AG10803 (cell line): ENCODE measurements at regions not wholly inside any gene's neighbourhood (a gene's known extent, or its start where the extent isn't known, plus 50 kb on each side); places are given as distances from the start of the nearest gene placed in this dataset.

Experiments
- DNase-seq: peaks from one replicate; pipeline ENCODE4 v3.0.0; 2010; ENCODE audit warnings: low read depth
- H3K4me3 ChIP-seq: 2 replicates; pipeline ENCODE4 v1.5.1; 2011; ENCODE audit warnings: mild to moderate bottlenecking, low read length, control low read depth
- TF ChIP-seq, protein P1 (sequence below): conservative IDR thresholded peaks from 2 replicates; pipeline ENCODE4 v1.5.1; 2011; ENCODE audit warnings: mild to moderate bottlenecking, low read length, control low read depth, inconsistent platforms

DNA sequence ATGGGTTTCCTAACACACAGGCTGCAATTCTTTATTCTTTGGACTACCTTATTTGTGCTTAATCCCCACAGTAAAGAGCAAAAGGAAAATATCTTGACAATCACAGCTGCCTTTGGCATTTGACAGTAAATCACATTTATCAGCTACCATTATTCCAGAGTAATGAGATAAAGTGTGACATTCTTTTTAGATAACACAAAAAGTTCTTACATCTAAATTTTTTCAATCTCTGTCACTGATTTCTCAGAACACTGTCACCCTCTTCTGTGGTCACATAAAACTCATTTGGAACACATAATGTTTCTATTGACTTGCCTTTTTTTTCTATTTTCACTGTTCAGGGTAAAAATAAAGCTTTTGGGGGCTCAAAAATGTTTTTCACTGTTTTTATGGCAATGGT is 484.6 kb downstream of the LTN1 start:
- H3K4me3 ChIP-seq: no peak overlapping the region
- TF ChIP-seq, protein P1, sequence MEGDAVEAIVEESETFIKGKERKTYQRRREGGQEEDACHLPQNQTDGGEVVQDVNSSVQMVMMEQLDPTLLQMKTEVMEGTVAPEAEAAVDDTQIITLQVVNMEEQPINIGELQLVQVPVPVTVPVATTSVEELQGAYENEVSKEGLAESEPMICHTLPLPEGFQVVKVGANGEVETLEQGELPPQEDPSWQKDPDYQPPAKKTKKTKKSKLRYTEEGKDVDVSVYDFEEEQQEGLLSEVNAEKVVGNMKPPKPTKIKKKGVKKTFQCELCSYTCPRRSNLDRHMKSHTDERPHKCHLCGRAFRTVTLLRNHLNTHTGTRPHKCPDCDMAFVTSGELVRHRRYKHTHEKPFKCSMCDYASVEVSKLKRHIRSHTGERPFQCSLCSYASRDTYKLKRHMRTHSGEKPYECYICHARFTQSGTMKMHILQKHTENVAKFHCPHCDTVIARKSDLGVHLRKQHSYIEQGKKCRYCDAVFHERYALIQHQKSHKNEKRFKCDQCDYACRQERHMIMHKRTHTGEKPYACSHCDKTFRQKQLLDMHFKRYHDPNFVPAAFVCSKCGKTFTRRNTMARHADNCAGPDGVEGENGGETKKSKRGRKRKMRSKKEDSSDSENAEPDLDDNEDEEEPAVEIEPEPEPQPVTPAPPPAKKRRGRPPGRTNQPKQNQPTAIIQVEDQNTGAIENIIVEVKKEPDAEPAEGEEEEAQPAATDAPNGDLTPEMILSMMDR: no peak
- no peak for DNase-seq

DNA sequence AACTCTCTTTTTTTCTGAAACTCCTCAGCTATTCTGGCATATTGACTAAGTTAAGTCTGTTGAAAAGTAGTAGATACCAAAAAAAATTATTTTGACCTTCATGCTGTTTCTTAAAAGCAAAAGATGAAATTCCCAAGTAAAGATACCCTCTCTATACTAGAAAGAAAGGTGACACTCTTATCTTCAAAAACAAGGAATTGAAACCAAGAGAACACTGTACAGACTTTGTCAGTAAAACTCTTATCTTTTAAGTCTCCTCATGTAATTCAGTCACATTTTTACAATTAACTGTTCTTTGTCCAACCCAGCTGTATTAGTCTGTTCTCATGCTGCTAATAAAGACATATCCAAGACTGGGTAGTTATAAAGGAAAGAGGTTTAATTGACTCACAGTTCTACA is 496.2 kb downstream of the LTN1 start:
- no peak overlapping the region for H3K4me3 ChIP-seq
- TF ChIP-seq, protein P1: no peak
- DNase-seq: no peak

DNA sequence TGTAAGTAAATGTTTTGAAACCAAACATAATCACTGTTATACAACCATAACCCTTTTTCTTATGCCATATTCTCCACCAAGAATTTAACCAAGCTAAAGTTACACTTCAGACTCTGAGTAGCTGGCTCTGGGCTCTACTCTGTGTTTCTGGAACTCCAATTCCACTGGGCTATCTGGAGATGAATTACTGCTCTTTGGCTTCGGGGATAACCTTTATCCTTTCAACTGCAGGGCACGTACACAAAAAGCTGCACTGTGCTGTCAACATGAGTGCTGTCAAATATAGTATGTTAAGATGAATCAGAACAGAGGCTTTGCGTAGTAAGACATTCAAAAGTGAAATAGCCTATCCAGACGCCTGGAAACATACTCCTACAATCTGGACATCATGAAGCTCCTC is 500.6 kb downstream of the LTN1 start:
- no peak overlapping the region for H3K4me3 ChIP-seq

DNA sequence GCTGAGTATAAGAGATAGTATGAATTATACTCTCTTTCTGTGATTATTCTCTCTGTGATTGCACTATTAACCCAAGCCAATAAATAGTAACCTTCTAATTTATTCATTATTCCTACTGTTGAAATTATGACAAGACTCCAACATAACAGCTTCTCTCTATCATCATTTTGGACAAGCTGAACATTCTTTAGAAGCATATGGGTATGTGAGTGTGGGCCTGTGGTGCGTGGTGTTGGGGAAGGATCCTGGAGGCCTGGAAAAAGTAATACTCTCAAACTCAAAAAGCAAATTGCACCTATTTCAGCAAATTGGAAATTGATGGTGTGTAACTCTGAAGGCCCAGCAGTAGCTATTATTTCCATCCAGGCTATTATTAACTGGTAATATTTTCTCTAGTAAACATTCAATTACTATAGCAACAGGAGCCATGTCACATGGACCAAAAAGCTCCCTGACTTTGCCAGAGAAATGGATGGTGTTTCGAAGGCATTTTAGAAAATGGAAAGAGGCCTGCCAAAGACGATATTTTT is 502.8 kb downstream of the LTN1 start:
- DNase-seq: peak; percentile 70
- no peak overlapping the region for H3K4me3 ChIP-seq
- TF ChIP-seq, protein P1: no peak

More for the DNA sequence above, 500.6 kb downstream of the LTN1 start:
- TF ChIP-seq, protein P1: no peak
- no peak for DNase-seq

DNA sequence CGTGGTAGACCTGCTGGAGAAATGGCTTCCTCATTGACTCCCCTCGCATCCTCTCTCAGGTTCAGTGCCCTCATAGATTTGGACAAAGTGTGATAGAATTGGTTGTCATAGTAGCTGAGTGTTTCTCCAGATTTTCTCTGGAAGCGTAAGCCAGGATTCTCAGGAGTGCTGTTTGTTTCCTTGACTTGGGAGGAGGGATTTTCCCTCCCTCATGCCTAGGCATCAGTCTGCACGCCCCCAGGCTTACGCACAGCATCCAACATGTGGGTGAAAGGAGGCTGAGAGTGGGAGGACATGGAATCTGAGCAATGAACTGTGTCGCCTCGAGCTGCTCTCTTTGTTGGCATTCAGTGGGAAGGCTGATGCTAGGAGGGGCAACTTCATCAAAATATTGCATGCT is 503.5 kb downstream of the LTN1 start:
- TF ChIP-seq, protein P1: no peak
- peak; percentile 55 for DNase-seq
- H3K4me3 ChIP-seq: no peak overlapping the region

DNA sequence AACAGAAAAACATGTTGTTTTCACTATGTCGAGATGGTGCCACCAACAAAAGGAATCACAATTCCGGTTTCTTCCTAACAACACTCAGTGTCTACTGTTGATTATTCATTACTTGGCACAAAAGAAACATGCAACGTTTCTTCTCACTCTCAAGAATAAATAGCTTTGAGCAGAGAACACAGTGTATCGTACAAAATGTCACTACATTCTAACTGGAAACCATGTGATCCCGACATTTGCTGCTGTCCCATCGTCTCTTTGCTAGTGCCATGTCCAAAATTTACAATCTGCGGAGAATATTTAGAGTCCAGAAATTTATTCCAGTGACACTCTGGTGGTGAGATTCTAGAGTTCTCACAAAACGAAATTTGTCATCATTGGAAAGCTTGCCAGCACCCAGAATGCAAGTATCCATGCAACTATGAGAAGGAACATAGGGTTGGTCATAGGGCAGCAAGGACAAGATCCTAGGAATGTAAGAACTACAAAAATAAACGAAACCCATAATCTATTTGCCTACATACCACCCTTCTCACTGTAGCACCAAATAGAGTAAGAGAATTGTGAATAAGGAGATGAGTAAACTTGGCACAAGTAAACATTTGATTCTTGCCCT is 505.1 kb downstream of the LTN1 start:
- TF ChIP-seq, protein P1: no peak
- no peak overlapping the region for H3K4me3 ChIP-seq
- DNase-seq: no peak

DNA sequence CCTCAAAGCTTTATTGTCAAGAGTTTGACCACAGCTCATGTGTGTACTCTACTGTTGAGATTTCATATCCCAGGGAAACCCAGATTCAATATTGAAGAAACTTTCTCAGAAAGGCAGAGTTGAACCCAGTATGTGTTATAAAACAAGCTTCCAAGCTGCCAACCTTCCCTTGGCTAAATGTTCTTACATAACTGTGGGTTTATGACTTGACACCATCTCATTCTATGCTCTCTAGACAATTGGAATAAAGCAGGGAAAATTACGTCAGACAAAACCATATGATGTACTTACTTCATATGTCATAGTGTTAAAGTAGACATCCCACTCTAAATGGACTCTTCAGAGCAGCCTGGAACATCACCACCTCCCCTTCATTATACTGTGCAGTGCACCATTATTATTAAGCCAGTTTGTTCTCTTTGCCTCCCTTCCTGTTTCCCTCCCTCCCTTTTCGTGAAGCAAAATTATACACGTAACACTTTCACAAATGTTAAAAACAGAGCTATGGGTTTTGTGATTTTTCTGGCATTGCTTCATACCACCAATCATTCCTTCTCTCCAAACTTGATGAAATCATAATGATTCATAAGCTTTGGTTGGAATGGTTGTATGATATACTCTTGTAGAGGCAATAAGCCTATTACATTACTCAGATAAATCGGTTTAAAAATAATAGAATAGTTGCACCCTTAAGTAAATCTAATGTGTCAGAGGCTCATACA is 507.2 kb downstream of the LTN1 start:
- TF ChIP-seq, protein P1: no peak
- DNase-seq: peak; percentile 85
- no peak overlapping the region for H3K4me3 ChIP-seq
